Neuronal stem cell (in vitro differentiated cells): ENCODE measurements at regions not wholly inside any gene's neighbourhood (a gene's known extent, or its start where the extent isn't known, plus 50 kb on each side); places are given as distances from the start of the nearest gene placed in this dataset.

ENCODE experiments used
- DNase-seq: peaks from one replicate; pipeline ENCODE4 v3.0.0-alpha.2; 2013; ENCODE audit warnings: low spot score
- H2AFZ ChIP-seq: one replicate; pipeline ENCODE4 v1.6.1; 2013; ENCODE audit warnings: mild to moderate bottlenecking, low read length, inconsistent platforms
- H2AK5ac ChIP-seq: 2 replicates; pipeline ENCODE4 v1.6.1; 2013; ENCODE audit warnings: low read depth, mild to moderate bottlenecking, inconsistent platforms, low read length, moderate library complexity, mixed read lengths
- H2BK120ac ChIP-seq: 2 replicates; pipeline ENCODE4 v1.6.1; 2013; ENCODE audit warnings: low read depth, mild to moderate bottlenecking, inconsistent platforms, low read length, moderate library complexity, mixed read lengths
- H2BK12ac ChIP-seq: one replicate; pipeline ENCODE4 v1.6.1; 2013; ENCODE audit warnings: low read length, inconsistent platforms
- H2BK15ac ChIP-seq: 2 replicates; pipeline ENCODE4 v1.6.1; 2013; ENCODE audit warnings: mild to moderate bottlenecking, low read length, inconsistent platforms, mixed read lengths
- H2BK5ac ChIP-seq: one replicate; pipeline ENCODE4 v1.6.1; 2013; ENCODE audit warnings: inconsistent platforms, mild to moderate bottlenecking, low read length, moderate library complexity
- H3K14ac ChIP-seq: one replicate; pipeline ENCODE4 v1.6.1; 2013; ENCODE audit warnings: low read length, inconsistent platforms
- H3K18ac ChIP-seq: 2 replicates; pipeline ENCODE4 v1.6.1; 2013; ENCODE audit warnings: low read length, inconsistent platforms
- H3K23ac ChIP-seq: 2 replicates; pipeline ENCODE4 v1.6.1; 2013; ENCODE audit warnings: low read depth, mild to moderate bottlenecking, mixed read lengths, low read length, inconsistent platforms; ENCODE audit not compliant: poor library complexity
- H3K27ac ChIP-seq: replicated peaks from 3 replicates; pipeline ENCODE4 v1.5.1; 2013; ENCODE audit warnings: low read length, inconsistent platforms
- H3K27me3 ChIP-seq, 3 experiments: 2 replicates each; pipeline ENCODE4 v1.6.1; 2013; ENCODE audit warnings: low read length in 3 of 3, mild to moderate bottlenecking in 2 of 3, inconsistent platforms in 1 of 3, low read depth in 1 of 3, mixed read lengths in 1 of 3, moderate library complexity in 1 of 3; ENCODE audit not compliant: control insufficient read depth in 3 of 3, insufficient read depth in 3 of 3
- H3K36me3 ChIP-seq, 2 donors: replicated peaks in 1 of 2; 2 replicates each; pipeline ENCODE4 v1.6.1; 2013; ENCODE audit warnings: low read length in 2 of 2; ENCODE audit not compliant: control insufficient read depth in 2 of 2, insufficient read depth in 2 of 2
- H3K4ac ChIP-seq: 2 replicates; pipeline ENCODE4 v1.6.1; 2013; ENCODE audit warnings: inconsistent platforms, mild to moderate bottlenecking, low read length, moderate library complexity
- H3K4me1 ChIP-seq, 2 donors: 1 replicate in 1 of 2; 2 replicates in 1 of 2; pipeline ENCODE4 v1.6.1; 2013; ENCODE audit warnings: low read length in 2 of 2, low read depth in 1 of 2; ENCODE audit not compliant: control insufficient read depth in 2 of 2, insufficient read depth in 1 of 2
- H3K4me2 ChIP-seq: one replicate; pipeline ENCODE4 v1.6.1; 2013; ENCODE audit warnings: mild to moderate bottlenecking, low read length, inconsistent platforms; ENCODE audit not compliant: insufficient read depth, poor library complexity, severe bottlenecking
- H3K4me3 ChIP-seq, 2 donors: 2 replicates each; pipeline ENCODE4 v1.5.1; 2013; ENCODE audit warnings: low read length in 2 of 2, mild to moderate bottlenecking in 2 of 2, inconsistent platforms in 1 of 2, moderate library complexity in 1 of 2
- H3K79me1 ChIP-seq: one replicate; pipeline ENCODE4 v1.6.1; 2013; ENCODE audit warnings: low read depth, mild to moderate bottlenecking, inconsistent platforms, low read length, moderate library complexity
- H3K9ac ChIP-seq: one replicate; pipeline ENCODE4 v1.6.1; 2013; ENCODE audit warnings: mild to moderate bottlenecking, low read depth, low read length, inconsistent platforms; ENCODE audit not compliant: poor library complexity
- H3K9me3 ChIP-seq, 2 donors: replicated peaks in 1 of 2; 2 replicates each; pipeline versions ENCODE3 to v1.6.1; 2013; ENCODE audit warnings: low read length in 2 of 2, mild to moderate bottlenecking in 2 of 2, inconsistent platforms in 1 of 2, low read depth in 1 of 2, mixed read lengths in 1 of 2, moderate library complexity in 1 of 2; ENCODE audit not compliant: control insufficient read depth in 2 of 2, insufficient read depth in 1 of 2
- H4K8ac ChIP-seq: one replicate; pipeline ENCODE4 v1.6.1; 2013; ENCODE audit warnings: low read depth, mild to moderate bottlenecking, inconsistent platforms, low read length, moderate library complexity
- H4K91ac ChIP-seq: one replicate; pipeline ENCODE4 v1.6.1; 2013; ENCODE audit warnings: low read length, low read depth, mild to moderate bottlenecking, inconsistent platforms; ENCODE audit not compliant: poor library complexity
- WGBS, 2 donors: extraction: QIAGEN DNeasy Blood & Tissue Kit; methylation state at CpG; one replicate each; pipeline ENCODE4 v1.1.7; 2013; ENCODE audit warnings: missing lambda C conversion rate in 2 of 2, mixed read lengths in 1 of 2; ENCODE audit not compliant: insufficient read length in 2 of 2, insufficient replicate concordance in 1 of 2; ENCODE audit errors: extremely low coverage in 2 of 2; 5-methylcytosine and 5-hydroxymethylcytosine counted together

GRCh38 chr3:40844896-40845295 is 320.1 kb downstream of the ZNF621 start:
- Histone ChIP-seq H3K27me3 (no peaks in the 10 kb centered on the region), H3K14ac (no peak overlapping the region)

GRCh38 chr3:40845447-40845846 is 320.7 kb downstream of the ZNF621 start:
- Histone ChIP-seq H3K36me3 (no peaks in the 10 kb centered on the region), H3K9ac (no peak overlapping the region), H3K79me1 (no peaks in the 10 kb centered on the region), H2BK12ac (no peak overlapping the region), H3K9me3 (no peaks in the 10 kb centered on the region), H3K4ac (no peak overlapping the region), H3K27ac (no peak overlapping the region), H3K4me3 (no peak overlapping the region), H3K4me2 (no peak overlapping the region), H4K8ac (no peak overlapping the region), H3K4me1 (peaks cover 0 to 8% of the 10 kb centered on the region in 2 donors), H2AK5ac (no peak overlapping the region), H2BK5ac (no peak overlapping the region), H3K18ac (no peak overlapping the region), H3K27me3 (no peaks in the 10 kb centered on the region), H3K23ac (no peak overlapping the region), H4K91ac (no peak overlapping the region), H2BK120ac (no peak overlapping the region), H3K14ac (no peak overlapping the region), H2BK15ac (no peak overlapping the region), H2AFZ (no peak overlapping the region)
- no peak for DNase-seq
- no CpG with 5 or more reads among the region's 1 CpG for WGBS, 2 donors

More at GRCh38 chr3:40844896-40845295, 320.1 kb downstream of the ZNF621 start:
- H2AK5ac ChIP-seq: no peak overlapping the region
- no peak for DNase-seq
- H4K91ac ChIP-seq: no peak overlapping the region
- H3K9ac ChIP-seq: no peak overlapping the region
- no peak overlapping the region for H3K23ac ChIP-seq
- no peak overlapping the region for H4K8ac ChIP-seq
- no peaks in the 10 kb centered on the region for H3K36me3 ChIP-seq
- no peaks in the 10 kb centered on the region for H3K79me1 ChIP-seq
- no peak overlapping the region for H2BK12ac ChIP-seq
- H2AFZ ChIP-seq: no peak overlapping the region
- no peak overlapping the region for H3K27ac ChIP-seq
- H3K4ac ChIP-seq: no peak overlapping the region
- H2BK15ac ChIP-seq: no peak overlapping the region
- peaks cover 0 to 10% of the 10 kb centered on the region in 2 donors for H3K4me1 ChIP-seq
- no CpG with 5 or more reads among the region's 2 CpGs for WGBS, 2 donors
- no peak overlapping the region for H2BK5ac ChIP-seq
- H3K4me3 ChIP-seq: no peak overlapping the region
- no peak overlapping the region for H3K18ac ChIP-seq
- no peak overlapping the region for H3K4me2 ChIP-seq
- H3K9me3 ChIP-seq: no peaks in the 10 kb centered on the region
- H2BK120ac ChIP-seq: no peak overlapping the region

DNA sequence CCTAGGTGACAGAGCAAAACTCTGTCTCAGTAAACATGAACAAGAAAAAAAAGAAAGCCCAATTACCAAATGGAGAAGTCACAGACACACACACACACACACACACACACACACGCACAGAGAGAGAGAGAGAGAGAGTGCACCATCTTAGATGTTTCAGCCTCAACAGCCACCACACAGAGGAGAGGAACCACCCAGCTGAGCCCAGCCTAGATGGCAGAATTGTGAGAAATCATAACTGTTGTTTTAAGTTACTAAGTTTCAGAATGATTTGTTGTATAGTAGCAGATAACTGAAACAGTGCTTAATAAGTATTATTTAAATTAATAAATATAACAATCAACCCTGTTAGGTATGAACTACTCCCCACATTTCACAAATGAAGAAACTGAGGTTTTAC is 321.2 kb downstream of the ZNF621 start:
- Histone ChIP-seq H3K4me3 (no peak overlapping the region), H3K9ac (no peak overlapping the region), H3K27me3 (no peaks in the 10 kb centered on the region), H2BK15ac (no peak overlapping the region), H3K4ac (no peak overlapping the region), H3K36me3 (no peaks in the 10 kb centered on the region), H2BK120ac (no peak overlapping the region), H4K8ac (no peak overlapping the region), H2AFZ (no peak overlapping the region), H2BK5ac (no peak overlapping the region), H3K4me1 (peaks cover 0 to 8% of the 10 kb centered on the region in 2 donors), H3K18ac (no peak overlapping the region), H3K27ac (no peak overlapping the region), H2BK12ac (no peak overlapping the region), H3K79me1 (no peaks in the 10 kb centered on the region), H3K14ac (no peak overlapping the region), H3K9me3 (no peaks in the 10 kb centered on the region), H3K4me2 (no peak overlapping the region), H4K91ac (no peak overlapping the region), H2AK5ac (no peak overlapping the region), H3K23ac (no peak overlapping the region)
- DNase-seq: no peak
- WGBS, 2 donors: no CpG with 5 or more reads among the region's 1 CpG

DNA sequence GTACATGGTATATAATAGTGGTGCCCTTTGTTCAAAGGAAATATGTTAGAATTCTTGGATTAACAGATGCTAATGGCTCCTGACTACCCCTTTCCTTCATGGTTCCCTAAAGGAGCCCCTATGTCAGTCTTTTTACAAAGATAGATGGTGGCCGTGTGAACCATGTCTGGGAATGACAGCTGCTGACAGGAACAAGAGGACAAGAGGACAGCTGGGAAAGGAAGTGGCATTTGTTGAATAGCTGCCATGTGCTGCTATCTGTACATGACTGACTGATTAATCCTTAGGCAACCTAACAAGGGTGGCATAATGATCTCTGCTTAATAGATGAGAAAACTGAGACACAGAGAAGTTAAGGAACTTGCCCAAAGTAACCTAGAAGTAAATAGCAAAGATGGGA is 321.7 kb downstream of the ZNF621 start:
- DNase-seq: no peak

More for the DNA sequence above, 321.7 kb downstream of the ZNF621 start:
- H3K27me3 ChIP-seq: no peaks in the 10 kb centered on the region
- no peak overlapping the region for H4K91ac ChIP-seq
- H3K27ac ChIP-seq: no peak overlapping the region
- H2AFZ ChIP-seq: no peak overlapping the region
- H4K8ac ChIP-seq: no peak overlapping the region
- H3K23ac ChIP-seq: no peak overlapping the region
- no peaks in the 10 kb centered on the region for H3K79me1 ChIP-seq
- H3K9me3 ChIP-seq: no peaks in the 10 kb centered on the region
- no peak overlapping the region for H3K4me3 ChIP-seq
- WGBS, 2 donors: no CpG with 5 or more reads among the region's 1 CpG
- no peak overlapping the region for H3K4me2 ChIP-seq
- H2AK5ac ChIP-seq: no peak overlapping the region
- H2BK12ac ChIP-seq: no peak overlapping the region
- peaks cover 0 to 8% of the 10 kb centered on the region in 2 donors for H3K4me1 ChIP-seq
- no peak overlapping the region for H3K9ac ChIP-seq
- H2BK15ac ChIP-seq: no peak overlapping the region
- H2BK120ac ChIP-seq: no peak overlapping the region
- no peak overlapping the region for H3K4ac ChIP-seq
- no peaks in the 10 kb centered on the region for H3K36me3 ChIP-seq
- H2BK5ac ChIP-seq: no peak overlapping the region
- H3K14ac ChIP-seq: no peak overlapping the region
- no peak overlapping the region for H3K18ac ChIP-seq
